ENCODE measurements at regions not wholly inside any gene's neighbourhood (a gene's known extent, or its start where the extent isn't known, plus 50 kb on each side); places are given as distances from the start of the nearest gene placed in this dataset.

GRCh38 chr4:123826896-123827295, 430.3 kb downstream of the SPRY1 start:
- TF ChIP-seq CTCF (conservative IDR thresholded peaks at IDR 0.05 in 1 of 2, IDR thresholded peaks at IDR 0.05 in 1 of 2; ENCODE audit: low read depth in 1 of 2, low read length in 2 of 2) (no peak), EZH2 (IDR thresholded peaks at IDR 0.05; ENCODE audit: low read length, missing control alignments) (no peak)

Measured in fibroblast of lung (primary cell).